ENCODE measurements at regions not wholly inside any gene's neighbourhood (a gene's known extent, or its start where the extent isn't known, plus 50 kb on each side); places are given as distances from the start of the nearest gene placed in this dataset.
"Not testable (repeated sequence)": the region's sequence is repeated elsewhere in the genome, so short reads cannot be mapped to it uniquely, and the experiment has no call there.

DNA sequence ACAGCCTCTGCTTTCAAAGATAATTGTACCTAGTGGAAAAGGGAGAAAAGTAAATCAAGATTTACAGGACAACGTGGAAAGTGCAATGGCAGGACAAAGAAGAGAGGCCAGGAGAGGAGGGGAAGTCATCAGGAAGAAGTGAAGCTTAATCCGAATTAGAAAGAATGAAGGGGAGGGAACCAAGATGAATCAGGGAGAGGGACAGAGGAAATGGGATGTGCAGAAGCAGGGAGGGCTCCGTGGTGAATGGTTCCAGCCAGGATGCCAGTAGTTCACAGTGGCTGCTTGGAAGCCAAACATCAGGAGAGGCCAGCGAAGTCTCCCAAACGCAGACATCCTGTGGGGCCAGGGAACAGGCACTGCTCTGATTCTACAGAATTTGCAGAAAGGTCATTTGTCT lies 144.4 kb downstream of the LIG4 start:
- Histone ChIP-seq H3K4me3 (replicated peaks in 1 of 3) (no peak overlapping the region), H3K27me3 (no peaks in the 10 kb centered on the region), H3K4me1 (no peaks in the 10 kb centered on the region), H3K27ac (no peak overlapping the region), H3K36me3 (no peaks in the 10 kb centered on the region), H3K9me3 (no peaks in the 10 kb centered on the region)
- DNase-seq, result no peak
- TF ChIP-seq POLR2A (IDR thresholded peaks at IDR 0.05) (no peak), CTCF (IDR thresholded peaks at IDR 0.05) (no peak)
- intact Hi-C loops (cut with DNase I), result no loop called here
- 48 to 54% methylated on average over 5 of the region's 5 CpGs for WGBS, 2 donors

- no peaks in the 10 kb centered on the region for H3K4me1 ChIP-seq
- intact Hi-C loops (cut with DNase I), result no loop called here
- H3K36me3 ChIP-seq, result no peaks in the 10 kb centered on the region
- no peaks in the 10 kb centered on the region for H3K27me3 ChIP-seq
- TF ChIP-seq POLR2A (IDR thresholded peaks at IDR 0.05), result no peak
- no peak for TF ChIP-seq CTCF (IDR thresholded peaks at IDR 0.05)
- WGBS, 2 donors, result 87 to 94% methylated on average over 4 of the region's 4 CpGs
- H3K9me3 ChIP-seq, result no peaks in the 10 kb centered on the region
- no peak overlapping the region for H3K4me3 ChIP-seq (replicated peaks in 1 of 3)
- no peak overlapping the region for H3K27ac ChIP-seq
- no peak for DNase-seq
These were observed 144.8 kb downstream of the LIG4 start for GRCh38 chr13:108070491-108070890.

GRCh38 chr13:108069521-108070210 lies 145.7 kb downstream of the LIG4 start:
- Histone ChIP-seq H3K36me3 (no peaks in the 10 kb centered on the region), H3K4me3 (replicated peaks in 1 of 3) (no peak overlapping the region), H3K27me3 (no peaks in the 10 kb centered on the region), H3K9me3 (no peaks in the 10 kb centered on the region), H3K4me1 (no peaks in the 10 kb centered on the region), H3K27ac (no peak overlapping the region)
- intact Hi-C loops (cut with DNase I), result no loop called here
- TF ChIP-seq CTCF (IDR thresholded peaks at IDR 0.05), result no peak
- no peak for TF ChIP-seq POLR2A (IDR thresholded peaks at IDR 0.05)
- DNase-seq, result no peak
- WGBS, 2 donors, result 47 to 53% methylated on average over 4 of the region's 4 CpGs

GRCh38 chr13:108064372-108064771 lies 151.0 kb downstream of the LIG4 start:
- H3K27me3 ChIP-seq; H3K9me3 ChIP-seq; intact Hi-C loops (cut with DNase I); H3K4me1 ChIP-seq; H3K36me3 ChIP-seq; H3K27ac ChIP-seq; H3K4me3 ChIP-seq (replicated peaks in 1 of 3); DNase-seq: not testable (repeated sequence)
- 56 to 58% methylated on average over 1 of the region's 1 CpG for WGBS, 2 donors

- DNase-seq, result no peak
- Histone ChIP-seq H3K4me3 (replicated peaks in 1 of 3) (no peak overlapping the region), H3K27ac (no peak overlapping the region), H3K9me3 (no peaks in the 10 kb centered on the region), H3K4me1 (no peaks in the 10 kb centered on the region), H3K36me3 (no peaks in the 10 kb centered on the region), H3K27me3 (no peaks in the 10 kb centered on the region)
- intact Hi-C loops (cut with DNase I), result no loop called here
- no peak for TF ChIP-seq POLR2A (IDR thresholded peaks at IDR 0.05)
- no peak for TF ChIP-seq CTCF (IDR thresholded peaks at IDR 0.05)
- WGBS, 2 donors, result 76 to 79% methylated on average over 5 of the region's 6 CpGs
These were observed 155.2 kb downstream of the LIG4 start for GRCh38 chr13:108060111-108060510.

All from thyroid gland (tissue), 4 donors.